GF-D8 (cell line): ENCODE measurements at regions not wholly inside any gene's neighbourhood (a gene's known extent, or its start where the extent isn't known, plus 50 kb on each side); places are given as distances from the start of the nearest gene placed in this dataset.
"Not testable (repeated sequence)": the region's sequence is repeated elsewhere in the genome, so short reads cannot be mapped to it uniquely, and the experiment has no call there.

Experiments
- DNase-seq: peaks from one replicate; lab custom pipeline; 2025; lab: John Stamatoyannopoulos, UW

- no peak for DNase-seq
Measured at GRCh38 chr5:118552146-118552545, 436.2 kb downstream of the DTWD2 start.

DNA sequence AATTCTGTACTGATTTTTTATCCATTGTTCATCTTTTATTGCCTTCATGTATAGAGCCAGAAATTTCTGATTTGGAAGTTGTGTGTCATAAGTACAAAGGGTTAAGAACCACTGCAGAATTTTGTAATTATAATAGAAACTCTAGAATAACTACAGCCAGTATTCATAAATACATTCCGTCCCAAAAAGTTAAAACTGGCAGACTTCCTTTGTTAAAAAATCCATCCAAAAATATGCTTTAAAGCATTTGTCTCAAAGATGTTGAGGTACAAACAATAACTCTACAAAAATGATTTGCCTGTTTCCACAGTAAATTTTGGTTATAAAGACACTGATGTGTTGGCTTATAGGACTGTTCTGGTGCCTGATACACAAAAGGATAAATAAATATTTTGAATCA lies 436.6 kb downstream of the DTWD2 start:
- DNase-seq, result no peak

GRCh38 chr5:118551031-118551430 lies 437.3 kb downstream of the DTWD2 start:
- no peak for DNase-seq

- no peak for DNase-seq
Measured at GRCh38 chr5:118548761-118549720, 439.3 kb downstream of the DTWD2 start.

DNA sequence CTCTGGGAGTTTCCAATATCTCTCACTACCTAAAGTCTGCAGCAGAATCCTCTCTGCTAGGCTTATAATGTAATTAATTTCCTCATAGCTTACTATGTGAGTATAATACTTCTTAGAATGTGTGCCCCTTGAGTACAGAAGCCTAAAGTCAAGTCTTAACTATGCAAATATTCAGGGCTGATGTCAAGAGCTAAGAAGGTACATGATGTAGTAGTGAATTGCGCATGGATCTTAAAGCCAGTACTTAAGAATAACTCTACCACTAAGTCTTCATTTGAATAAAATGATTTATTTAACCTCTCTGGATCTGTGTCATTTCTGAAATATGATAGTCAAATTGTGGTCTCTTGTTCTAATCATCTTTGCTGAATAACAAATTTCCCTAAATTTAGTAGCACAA lies 442.9 kb downstream of the DTWD2 start:
- DNase-seq, result no peak

GRCh38 chr5:118544887-118545449 lies 443.4 kb downstream of the DTWD2 start:
- no peak for DNase-seq

- no peak for DNase-seq
Measured at GRCh38 chr5:118533923-118534322, 454.4 kb downstream of the DTWD2 start.

- no peak for DNase-seq
Measured at GRCh38 chr5:118533156-118533555, 455.2 kb downstream of the DTWD2 start.

- DNase-seq, result no peak
Measured at GRCh38 chr5:118531276-118531675, 457.1 kb downstream of the DTWD2 start.

DNA sequence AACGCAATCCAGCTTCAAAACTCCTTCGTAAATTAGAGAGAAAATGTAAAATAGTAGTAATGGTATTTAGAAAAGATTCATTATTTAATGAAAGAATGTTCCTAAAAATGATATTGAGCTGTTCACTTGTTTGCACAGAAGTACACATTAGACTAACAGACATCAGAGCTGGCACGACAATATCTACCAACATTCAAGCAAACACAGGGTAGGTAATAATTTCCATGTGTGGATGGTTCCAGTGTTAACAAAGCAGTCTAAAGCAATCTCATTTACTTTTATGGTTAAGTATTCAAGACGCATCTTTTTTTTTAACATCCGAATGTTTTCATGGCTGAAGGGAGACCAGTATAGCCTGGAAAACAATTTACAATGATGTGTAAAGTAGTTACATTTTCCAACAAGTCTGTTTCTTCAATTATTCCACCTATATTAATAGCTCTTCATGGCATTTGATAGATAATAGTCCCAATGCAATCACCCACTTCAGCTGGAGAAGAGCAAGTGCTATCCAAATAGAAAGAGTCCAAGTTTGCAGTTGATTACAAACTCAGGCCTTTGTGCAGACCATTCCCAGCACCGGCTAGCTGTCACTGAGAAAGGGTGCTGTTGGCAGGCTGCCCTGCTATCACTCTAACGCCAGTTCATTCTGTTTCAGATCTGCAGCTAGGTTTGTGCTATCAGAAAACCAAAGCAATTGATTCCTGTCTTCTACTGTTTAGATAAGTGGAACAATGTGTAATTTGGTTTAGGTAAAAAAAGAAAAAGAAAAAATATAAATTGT lies 458.8 kb downstream of the DTWD2 start:
- no peak for DNase-seq

DNA sequence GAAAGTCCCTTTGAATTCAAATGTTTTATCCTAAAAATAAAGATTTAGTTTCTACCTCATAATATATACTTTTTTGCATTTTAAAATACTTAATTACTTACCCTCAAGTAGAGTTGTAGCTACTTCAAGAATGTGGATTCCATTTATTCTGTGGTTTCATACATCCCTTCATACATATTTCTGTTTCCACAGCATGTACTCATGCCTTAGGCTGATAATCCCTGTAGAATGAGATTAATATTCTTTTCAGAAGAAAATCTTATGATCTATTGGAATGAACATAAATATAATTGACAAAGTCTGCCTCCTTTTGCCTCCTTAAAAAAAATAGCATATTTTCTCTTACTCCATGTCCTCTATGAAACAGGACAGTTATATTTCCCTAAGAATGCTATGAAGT lies 465.7 kb downstream of the DTWD2 start:
- DNase-seq, result no peak

DNA sequence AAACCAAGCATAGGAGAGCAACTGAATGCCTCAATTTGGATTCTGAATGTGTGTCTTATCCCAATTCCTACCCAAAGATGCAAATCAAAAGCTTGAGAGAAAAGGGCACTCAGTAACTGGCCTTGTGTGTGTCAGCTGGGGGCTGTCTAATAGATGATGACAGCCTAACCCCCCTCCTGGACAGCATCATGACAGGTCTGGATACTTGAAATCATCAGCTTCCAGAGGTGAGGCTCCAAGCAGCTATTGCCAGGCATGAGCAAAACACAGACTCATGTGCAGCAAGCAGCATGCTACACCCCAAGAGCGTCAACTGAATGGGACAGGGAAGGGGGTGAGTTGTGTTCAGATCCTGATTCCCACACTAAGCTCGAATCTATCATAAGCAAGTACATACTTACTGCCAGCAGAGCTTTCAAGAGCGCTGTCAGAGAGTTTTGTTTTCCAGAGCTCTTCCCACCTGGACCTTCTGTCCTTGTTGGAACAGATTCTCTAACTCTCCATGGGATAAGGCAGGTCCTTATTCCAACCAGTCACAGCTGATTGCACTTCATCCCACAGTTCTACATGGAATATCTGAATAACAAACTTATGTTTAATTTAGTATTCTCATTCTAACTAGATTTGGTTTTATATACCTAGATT lies 467.5 kb downstream of the DTWD2 start:
- DNase-seq, result no peak

GRCh38 chr5:118519466-118519865 lies 468.9 kb downstream of the DTWD2 start:
- no peak for DNase-seq

DNA sequence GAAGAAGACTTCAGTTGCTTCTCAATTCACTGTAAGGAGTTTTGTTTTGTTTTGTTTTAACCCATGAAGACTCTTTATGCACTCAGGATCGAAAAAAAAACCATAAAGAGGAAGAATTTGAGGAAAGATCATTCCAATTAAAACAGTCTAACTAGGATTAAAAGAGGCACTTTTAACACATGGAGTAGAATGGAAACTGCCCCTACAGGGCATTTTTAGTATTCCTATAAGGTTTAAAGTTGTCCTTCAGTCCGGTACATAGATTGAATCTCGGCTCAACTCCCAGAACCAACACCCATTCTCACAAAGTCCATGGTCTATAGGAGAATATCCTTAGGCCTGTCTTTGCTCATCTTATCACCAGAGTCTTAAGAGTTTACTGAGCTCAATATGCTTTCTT lies 469.6 kb downstream of the DTWD2 start:
- no peak for DNase-seq

DNA sequence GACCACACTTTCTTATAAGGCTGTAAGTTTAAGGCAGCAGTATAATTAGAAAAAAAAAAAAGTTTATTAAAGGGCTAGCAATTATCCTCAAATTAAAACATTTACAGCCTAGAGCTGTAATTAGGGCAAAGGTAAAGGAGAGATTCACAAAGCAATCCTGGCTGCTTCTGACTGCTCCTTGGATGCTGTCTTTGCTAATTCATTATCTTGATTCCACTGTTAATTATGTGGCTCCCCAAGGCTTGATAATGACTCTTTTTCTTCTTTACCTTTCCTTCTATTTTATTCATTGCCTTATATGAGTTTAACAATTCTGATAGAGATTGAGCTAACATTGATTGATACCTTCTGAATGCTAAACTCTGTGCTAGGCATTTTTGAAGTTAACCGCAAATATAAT lies 476.5 kb downstream of the DTWD2 start:
- DNase-seq, result no peak

DNA sequence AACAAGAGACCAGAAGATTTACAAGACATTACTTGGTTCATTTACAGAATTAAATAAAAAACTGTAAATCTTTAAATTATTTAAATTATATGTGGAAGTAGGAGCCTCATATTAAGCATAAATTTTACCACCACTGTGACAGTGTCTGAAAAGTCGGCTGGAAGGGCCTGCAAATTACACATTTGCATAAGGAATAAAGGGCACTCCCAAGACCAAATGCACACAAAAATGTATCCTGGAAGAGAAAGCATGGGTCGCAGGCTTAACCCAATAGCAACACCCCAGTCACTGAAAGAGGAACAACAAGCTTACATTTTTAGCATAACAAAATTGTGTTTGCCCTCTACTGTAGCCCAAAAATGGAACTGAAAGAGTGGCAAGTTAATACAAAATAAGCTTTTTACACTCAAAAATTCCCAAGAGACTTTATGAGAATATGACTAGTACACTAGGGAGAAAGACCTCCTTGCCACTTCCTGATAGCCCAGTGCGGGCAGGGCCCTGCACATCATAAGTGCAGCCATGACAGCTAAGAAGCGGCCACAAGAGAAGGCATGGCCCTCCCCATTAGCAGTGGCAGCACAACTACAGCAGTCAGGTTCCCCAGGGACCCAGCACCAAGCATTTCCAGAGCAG lies 482.0 kb downstream of the DTWD2 start:
- no peak for DNase-seq

GRCh38 chr5:118502232-118502631 lies 486.1 kb downstream of the DTWD2 start:
- DNase-seq, result not testable (repeated sequence)

- DNase-seq, result no peak
Measured at GRCh38 chr5:118491351-118491750, 497.0 kb downstream of the DTWD2 start.

- no peak for DNase-seq
Measured at GRCh38 chr5:118486647-118487225, 501.6 kb downstream of the DTWD2 start.

DNA sequence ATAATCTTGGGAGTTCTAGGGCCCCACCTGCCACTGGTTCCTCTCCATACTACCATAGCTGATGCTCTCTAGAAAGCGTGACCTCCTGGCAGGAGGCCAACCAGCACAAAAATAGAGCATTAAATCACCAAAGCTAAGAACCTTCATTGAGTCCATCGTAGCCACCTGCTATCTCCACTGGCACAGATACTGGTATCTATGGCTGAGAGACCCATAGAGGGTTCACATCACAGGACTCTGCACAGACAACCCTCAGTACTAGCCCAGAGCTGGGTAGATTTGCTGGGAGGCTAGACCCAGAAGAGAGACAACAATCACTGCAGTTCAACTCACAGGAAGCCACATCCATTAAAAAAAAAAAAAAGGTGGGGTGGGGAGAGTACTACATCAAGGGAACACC lies 509.1 kb downstream of the DTWD2 start:
- DNase-seq, result no peak

DNA sequence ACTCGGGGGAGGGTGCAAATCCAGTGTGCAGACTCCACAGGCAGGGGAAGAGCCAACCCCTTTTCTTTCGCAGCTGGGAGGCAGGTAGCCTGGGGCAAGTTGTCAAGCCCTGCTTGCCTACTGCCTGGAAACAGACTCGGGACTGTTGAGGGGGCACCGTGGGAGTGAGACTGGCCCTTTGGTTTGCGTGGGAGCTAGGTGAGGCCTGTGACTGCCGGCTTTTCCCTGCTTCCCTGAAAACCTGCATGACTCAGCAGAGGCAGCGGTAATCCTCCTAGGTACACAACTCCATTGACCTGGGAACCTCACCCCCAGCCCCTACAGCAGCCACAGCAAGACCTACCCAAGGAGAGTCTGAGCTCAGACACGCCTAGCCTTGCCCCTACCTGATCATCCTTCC lies 509.5 kb downstream of the DTWD2 start:
- DNase-seq, result no peak
